ENCODE measurements at regions not wholly inside any gene's neighbourhood (a gene's known extent, or its start where the extent isn't known, plus 50 kb on each side); places are given as distances from the start of the nearest gene placed in this dataset.

GRCh38 chr13:40232311-40233040 is 434.0 kb downstream of the FOXO1 start:
- no peak for DNase-seq

- no peak for DNase-seq
These were observed 432.7 kb downstream of the FOXO1 start for GRCh38 chr13:40233731-40234195.

DNA sequence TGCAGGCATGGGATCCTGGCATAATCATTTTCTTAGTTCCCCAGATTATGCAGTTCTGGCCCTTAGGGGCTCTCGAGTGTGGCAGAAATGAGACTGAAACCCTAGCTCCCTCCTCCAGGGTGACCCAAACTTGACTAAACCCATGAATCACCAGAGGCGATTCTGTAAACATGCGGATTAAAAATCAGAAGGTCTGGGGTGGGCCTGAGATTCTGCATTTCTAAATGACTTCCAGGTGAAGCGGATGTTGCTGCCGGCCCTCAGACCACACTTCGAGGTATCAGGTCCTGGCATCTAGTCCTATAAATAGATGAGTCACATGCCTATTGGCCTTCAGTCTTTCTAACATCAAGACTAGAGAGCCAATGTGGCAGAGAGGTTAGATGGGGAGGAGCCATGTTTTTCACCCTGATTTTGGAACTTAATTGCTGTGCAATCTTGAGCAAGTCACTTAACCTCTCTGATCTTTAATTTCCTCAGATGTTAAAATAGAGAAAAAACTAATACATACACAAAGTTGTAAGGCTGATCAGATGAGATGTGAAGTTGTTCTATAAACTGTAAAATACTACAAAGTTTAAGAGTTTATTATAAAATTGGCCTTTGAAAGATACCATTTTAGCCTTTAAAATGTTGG is 431.2 kb downstream of the FOXO1 start:
- DNase-seq: no peak

DNA sequence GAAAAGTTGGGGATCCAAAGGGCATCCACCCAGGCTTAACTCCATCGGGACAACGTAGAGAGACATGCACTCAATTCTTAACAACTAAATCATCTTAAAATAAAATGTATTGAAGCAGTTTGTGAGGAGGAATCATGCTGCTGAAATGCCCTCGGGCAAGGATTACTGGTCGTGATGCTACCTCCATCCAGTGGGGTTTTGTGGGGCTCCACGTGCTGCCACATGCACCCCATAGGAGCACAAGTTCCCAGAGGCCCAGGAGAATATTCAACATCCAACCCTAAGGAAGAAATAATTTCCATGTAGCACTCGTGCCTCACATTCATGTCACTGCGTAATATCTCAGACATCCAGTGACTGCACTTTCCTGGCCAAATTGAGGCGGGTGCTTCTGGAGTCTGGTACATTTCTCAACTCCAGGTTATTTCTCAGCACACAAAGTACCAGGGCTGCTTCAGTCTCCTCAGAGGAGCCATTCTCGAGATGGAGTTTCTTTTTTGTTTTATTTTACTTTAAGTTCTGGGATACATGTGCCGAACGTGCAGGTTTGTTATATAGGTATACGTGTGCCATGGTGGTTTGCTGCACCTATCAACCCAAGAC is 429.8 kb downstream of the FOXO1 start:
- no peak for DNase-seq

DNA sequence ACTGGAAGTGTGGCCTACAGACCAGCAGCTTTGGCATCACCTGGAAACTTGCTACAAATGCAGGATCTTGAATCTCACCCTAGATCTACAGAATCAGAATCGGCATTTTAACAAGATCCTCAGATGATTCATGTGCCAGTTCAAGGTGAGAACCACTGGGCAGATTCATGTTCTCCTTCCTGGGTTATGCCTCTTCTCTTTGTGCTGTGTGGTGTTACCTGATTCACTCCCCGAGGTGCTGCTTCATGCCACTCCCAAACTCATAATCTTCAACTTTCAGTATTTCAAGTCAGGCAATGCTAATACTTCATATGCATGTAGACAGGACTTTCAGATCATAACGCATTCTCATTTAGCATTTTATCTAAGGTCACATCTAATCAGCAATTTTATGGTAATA is 427.7 kb downstream of the FOXO1 start:
- no peak for DNase-seq

DNA sequence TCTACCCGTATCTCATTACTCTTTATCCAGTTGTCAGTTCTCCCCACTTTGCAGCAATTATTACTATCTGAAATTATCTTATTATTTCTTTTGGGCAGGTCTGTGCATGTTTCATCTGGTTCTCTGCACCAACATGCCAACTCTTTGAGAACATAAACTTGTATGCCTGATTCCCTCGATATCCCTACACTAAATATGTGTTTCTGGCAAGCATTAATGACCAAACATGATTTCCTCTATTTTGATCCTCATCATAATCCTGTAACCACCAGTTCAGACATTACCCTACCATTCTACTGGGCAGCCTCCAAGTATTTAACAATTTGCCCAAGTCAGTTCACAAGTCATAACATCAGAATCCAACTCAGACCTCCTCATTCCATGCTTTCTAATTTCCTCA is 426.1 kb downstream of the FOXO1 start:
- no peak for DNase-seq

DNA sequence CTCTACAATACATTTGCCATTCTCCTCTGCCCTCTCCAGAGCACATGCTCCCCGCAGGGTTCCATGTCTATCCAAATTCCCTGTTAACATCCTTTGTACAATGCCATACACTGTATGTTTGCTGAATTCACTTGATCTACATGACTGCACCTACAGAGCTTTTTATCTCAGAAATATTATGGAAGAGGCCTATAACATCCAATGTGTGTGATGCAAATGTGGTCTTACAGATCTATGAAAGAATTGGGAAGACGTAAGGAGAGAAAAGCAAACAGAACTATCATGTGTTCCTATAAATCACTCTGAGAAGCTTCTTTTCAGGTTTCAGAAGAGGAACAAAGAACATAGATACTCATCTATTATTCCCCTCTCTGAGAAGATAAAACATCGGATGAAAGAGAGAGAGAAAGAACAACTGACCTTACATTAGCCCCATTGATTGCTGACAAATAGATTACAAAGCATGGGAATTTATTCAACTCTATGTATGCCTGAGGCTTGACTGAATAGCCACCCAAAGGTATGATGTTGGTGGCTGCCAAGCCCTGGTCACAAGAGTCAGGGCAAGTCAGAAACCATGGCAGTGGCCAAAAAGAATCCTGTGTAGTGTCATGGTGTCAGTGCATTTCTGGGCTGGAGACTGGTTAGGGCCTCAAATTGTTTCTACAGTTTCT is 425.2 kb downstream of the FOXO1 start:
- DNase-seq: no peak

DNA sequence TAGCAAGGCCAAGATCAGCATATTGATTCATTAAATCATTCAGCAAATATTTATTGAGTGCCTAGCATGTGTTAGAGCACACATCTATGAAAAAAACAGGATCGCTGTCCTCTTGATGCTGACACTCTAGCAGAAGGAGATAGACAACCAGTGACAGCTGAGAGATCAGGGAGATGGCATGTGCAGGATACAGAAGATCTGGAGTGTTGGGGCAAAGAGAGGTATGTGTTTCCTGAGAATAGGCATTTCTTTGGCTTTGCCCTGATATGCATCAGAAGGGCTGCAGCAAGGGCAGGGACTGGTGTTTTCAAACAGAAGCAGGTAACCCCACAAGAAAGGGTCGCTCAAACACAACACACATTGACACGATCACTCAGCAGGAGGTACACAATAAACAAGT is 423.4 kb downstream of the FOXO1 start:
- no peak for DNase-seq

DNA sequence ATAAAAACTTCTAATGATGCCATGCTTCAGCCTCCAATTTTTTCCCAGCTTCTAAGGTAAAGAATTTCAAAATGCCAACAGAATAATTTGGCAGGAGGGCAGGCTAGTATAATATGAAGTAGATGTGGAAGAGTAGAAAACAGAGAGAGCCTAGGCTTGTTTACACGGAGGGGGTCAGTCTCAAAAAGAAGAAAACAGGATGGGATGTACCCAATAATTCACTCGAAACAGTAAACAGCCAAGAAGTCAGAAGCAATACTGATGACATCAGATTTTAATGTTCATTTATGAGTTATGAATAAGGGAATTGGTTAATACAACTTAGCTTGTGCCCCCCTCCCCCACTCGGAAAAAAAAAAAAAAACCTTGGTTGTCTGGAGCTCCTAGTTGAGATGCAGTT is 422.5 kb downstream of the FOXO1 start:
- DNase-seq: no peak

DNA sequence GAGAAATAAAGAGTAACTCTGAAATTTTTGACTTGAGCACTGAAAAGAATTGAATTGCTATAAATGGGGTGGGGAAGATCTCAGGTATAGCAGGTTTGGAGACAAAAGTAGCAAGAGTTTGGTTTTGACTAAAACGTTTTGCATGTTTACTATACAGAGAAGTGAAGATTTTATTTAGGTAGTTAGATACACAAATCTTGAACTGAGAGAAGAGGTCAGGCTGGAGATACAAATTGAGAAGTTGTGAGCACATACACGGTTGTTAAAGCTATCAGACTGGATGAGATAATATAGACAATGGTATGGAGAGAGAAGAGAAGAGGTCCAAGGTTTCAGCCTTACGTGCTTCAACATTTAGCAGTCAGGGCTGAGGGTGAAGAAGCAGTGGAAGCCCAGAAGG is 420.9 kb downstream of the FOXO1 start:
- DNase-seq: no peak

DNA sequence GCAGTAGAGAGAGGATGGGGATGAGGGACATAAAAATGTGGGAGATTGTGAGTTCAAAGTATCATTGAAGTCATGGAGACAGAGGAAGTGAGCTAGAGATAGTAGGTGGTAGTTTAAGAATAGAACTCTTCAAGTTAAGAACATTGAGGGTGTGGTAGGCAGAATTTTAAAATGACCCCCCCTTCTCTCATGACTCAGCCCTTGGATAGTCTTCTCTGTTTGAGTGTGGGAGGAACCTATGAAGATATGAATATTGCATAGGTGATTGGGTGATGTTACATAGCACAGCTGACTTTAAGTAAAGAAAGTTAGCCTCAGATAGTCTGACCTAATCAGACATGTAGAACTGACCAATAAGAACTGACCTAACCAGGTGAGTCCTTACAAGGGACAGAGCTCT is 418.6 kb downstream of the FOXO1 start:
- DNase-seq: no peak

GRCh38 chr13:40251343-40252032 is 415.0 kb downstream of the FOXO1 start:
- no peak for DNase-seq

GRCh38 chr13:40252241-40252640 is 414.2 kb downstream of the FOXO1 start:
- no peak for DNase-seq

- DNase-seq: no peak
These were observed 413.8 kb downstream of the FOXO1 start for GRCh38 chr13:40252676-40253075.

- DNase-seq: no peak
These were observed 412.0 kb downstream of the FOXO1 start for GRCh38 chr13:40254394-40254793.

DNA sequence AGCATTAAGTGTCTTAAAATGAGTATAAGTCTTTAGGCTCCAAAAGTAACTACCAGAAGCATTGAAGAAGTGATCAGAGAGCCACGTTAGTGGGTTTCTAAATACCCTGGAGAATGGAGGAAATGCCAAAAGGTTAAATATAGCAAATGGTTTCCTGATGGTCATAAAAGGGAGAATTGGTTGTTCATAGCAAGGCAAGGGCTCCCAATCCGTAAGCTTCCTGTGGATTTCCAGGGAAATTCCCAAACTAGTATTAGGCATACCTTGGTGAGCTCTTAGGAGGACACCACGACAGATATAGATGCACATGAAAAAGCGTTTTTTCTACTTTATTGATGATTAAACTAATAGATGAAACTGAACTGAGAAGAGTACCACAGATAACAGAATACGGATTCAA is 410.9 kb downstream of the FOXO1 start:
- no peak for DNase-seq

GRCh38 chr13:40259899-40260298 is 406.5 kb downstream of the FOXO1 start:
- DNase-seq: no peak

GRCh38 chr13:40261336-40261735 is 405.1 kb downstream of the FOXO1 start:
- no peak for DNase-seq

- no peak for DNase-seq
These were observed 404.5 kb downstream of the FOXO1 start for GRCh38 chr13:40261947-40262346.

DNA sequence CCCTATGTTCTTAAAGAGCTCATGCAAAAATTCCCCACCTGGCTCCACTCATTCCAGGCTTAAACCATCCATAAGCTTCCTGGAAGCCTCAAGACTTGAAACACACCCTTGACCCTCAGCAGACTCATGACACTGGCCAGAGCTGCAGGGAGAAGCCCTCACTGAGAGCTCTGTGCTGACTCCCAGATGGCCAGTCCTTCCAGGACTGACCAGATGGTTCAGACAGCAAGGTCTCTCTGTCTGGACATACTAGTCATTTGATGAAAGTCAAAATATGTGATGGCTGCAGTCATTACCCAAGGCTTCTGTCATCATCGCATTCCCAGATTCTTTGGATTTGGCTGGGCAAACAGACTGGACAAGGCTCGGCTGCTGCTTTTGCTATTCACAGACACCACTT is 397.4 kb downstream of the FOXO1 start:
- no peak for DNase-seq

DNA sequence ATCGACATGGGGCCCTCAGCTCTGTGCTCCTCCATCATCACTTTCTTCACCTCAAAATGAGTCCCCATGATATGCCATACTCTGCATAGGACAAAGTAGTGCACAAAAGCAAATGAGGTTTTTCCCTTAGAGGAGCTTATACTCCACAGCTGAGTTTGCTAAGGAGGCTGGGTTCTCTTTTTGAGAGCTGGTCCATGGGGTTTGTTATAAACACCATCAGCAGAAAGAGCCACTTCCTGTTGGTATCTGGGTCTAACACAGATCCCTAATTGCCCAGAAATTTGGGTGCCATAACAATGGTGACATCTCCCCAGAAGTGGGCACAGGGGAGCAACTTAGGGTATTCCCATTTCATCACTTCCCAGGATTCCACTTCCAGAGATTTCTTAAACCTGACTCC is 395.7 kb downstream of the FOXO1 start:
- DNase-seq: no peak

DNA sequence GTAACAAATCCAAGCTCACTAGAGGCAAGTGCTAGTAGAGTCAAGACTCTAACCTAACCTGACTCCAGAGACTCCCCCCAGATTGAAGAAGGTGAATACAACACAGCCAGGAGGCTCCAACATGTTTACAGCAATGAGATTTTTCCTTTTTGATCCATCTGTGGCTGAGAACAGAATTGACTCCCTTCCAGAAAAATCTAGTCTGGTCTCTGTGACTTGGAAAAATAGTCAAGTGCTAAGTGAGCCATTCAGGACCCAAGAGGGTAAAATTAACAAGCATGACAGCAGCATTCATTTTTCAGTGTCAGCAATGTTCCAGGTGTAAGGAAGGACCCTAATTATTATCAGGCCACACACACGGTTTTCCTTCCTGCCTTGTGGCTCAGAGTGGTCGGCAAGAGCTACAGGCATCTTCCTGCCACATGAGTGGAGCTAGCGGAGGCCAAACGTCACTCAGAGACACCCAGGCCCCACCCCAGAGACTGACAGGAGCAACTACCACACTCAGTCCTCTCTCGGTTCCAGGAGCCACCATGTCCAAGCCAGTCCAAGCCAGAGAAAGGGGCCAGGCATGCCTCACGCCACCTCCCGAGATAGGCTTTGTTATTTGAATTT is 395.1 kb downstream of the FOXO1 start:
- DNase-seq: no peak

Measured in NCI-H526 (cell line).